ENCODE measurements at regions not wholly inside any gene's neighbourhood (a gene's known extent, or its start where the extent isn't known, plus 50 kb on each side); places are given as distances from the start of the nearest gene placed in this dataset.

- no peak for DNase-seq (ENCODE audit: low read depth)
Measured at GRCh38 chr4:20451986-20452385, 200.3 kb downstream of the SLIT2 start.

- no peak for DNase-seq (ENCODE audit: low read depth)
Measured at GRCh38 chr4:20454515-20454914, 202.8 kb downstream of the SLIT2 start.

DNA sequence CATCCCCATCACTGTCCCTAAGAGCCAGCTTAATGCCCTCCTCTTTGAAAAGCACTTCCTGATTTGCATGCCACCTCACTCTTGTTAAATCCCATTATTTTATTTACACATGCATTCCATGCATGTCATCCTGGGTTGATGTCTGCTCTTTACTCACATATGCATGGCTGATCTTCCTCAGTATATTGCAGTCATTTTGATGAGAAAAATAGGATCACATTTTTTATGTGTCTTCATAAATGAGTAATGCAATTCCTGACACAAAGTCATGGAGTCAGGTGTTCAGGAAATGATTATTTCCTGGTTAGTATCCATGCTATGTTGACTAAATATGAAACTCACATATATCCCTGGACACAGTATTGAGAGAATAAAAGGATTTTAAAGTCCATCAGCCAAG lies 204.7 kb downstream of the SLIT2 start:
- no peak for DNase-seq (ENCODE audit: low read depth)

GRCh38 chr4:20462426-20463175 lies 210.9 kb downstream of the SLIT2 start:
- no peak for DNase-seq (ENCODE audit: low read depth)

DNA sequence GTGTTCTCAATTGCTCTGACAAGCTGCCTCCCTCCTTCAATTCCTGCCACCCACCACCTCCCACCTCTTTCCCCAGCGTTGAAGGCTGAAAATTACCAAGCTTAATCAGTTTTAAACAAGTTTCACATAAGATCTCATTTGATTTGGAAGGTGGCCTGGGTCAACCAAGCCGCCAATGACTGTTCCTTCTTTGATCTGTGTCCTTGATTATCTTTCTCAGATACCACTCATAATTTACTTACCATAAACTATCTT lies 211.4 kb downstream of the SLIT2 start:
- DNase-seq (ENCODE audit: low read depth): no peak

DNA sequence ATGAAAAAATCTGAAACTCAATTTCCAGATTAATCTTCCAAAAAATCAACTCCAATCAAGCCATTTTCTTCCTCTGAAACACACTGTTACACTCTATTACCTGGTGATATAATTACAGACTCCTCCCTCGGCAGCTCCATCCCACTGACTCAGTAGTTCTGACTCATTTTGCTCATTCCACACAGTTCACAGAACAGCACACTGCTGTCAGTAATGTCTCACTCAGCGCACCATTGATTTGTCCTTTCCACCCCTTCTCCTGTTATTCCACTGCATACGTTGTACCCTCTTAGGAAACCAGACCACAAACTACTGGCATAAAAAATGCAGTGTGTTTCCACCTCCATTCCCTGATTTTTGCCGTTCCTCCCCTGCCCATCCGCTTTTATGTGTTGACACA lies 212.7 kb downstream of the SLIT2 start:
- DNase-seq (ENCODE audit: low read depth): no peak

- peak; percentile 16 for DNase-seq (ENCODE audit: low read depth)
Measured at GRCh38 chr4:20474119-20474518, 222.4 kb downstream of the SLIT2 start.

DNA sequence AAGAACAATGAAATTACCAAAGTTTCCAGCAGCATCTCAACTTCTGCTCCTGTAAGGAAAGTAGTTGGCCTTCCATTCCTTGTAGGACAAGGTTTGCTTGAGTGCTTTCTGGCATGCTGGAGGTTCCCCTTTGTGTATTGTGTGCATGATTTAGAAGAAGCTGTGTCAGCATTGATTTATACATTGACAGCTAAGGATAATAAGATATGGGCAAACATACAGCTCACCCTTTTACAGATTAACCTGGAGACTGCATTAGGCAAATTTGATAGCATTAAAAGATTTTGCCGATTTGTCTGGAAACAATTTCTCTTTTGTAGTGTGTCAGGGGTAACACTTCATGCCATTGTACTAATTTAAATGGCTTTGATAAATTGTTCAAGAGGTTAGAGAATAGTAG lies 221.8 kb upstream of the PACRGL start:
- DNase-seq (ENCODE audit: low read depth): no peak

DNA sequence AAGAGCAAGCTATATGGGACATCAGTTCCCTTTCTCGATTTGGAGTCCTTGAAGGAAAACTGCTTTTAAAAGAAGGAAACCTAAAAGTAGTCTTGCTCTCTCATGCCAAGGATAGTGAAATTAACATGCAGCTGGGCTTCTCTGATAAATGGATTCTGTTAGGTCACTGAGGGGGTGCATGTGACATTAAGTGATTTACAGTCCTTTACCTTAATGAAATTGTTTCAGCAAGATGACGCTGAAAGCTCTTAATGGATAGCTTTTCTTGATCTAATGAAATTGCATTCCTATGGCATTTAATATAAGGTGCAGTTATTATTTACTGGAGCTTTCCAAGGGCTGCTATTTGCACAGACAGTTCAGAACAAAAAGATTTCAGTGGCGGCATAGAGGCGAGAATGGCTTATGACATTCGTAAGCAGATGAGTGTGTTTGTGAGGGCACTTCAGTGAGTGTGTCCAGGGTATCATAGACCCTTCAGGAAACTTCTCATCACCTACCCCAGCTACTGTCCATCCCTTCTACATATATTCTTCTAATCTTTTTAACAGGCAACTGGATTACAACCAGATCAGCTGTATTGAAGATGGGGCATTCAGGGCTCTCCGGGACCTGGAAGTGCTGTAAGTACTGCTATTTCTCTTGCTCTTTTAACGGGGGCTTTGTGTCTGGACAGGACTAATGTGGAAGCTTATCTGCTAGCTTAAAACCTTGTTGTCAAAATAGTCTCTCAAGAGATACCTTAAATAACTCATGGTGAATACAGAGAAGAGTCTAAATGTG lies 219.9 kb upstream of the PACRGL start:
- DNase-seq (ENCODE audit: low read depth): no peak

GRCh38 chr4:20483416-20483815 lies 216.8 kb upstream of the PACRGL start:
- no peak for DNase-seq (ENCODE audit: low read depth)

DNA sequence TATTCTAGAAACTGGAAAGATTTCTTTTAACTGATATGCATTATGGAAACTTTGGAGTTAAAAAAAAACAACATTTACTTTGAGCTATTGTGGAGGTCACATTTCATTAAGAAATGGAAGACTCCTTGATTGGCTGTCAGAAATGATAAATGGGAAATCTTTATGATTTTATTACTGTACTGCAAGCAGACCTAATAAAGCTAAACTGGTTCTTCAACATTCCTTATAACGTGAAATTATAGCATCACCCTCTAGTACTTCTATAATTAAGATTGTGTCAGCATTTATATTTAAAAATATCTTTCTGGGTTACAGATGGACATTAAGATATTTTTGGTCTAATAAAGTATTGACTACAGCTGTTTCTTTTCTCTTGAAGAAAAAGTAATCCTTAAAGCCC lies 213.8 kb upstream of the PACRGL start:
- DNase-seq (ENCODE audit: low read depth): no peak

DNA sequence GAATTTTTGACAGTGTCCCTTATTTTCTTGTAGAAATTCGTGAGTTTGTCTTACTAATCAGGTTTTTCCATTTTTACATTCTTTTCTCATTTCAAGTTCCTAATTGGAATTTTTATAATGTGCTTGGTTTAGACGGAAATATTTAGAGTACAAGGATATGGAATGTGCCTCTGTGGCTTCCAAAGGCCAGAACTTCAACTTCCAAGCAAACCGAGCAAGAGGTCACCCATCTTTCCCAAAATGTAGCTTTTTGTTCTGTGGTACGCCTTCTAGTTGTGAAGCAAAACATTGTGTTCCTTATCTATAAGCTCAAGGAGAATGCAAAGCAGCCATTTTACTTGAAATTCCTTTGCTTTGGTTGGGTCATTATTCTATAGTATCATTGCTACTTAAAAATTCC lies 212.8 kb upstream of the PACRGL start:
- no peak for DNase-seq (ENCODE audit: low read depth)

DNA sequence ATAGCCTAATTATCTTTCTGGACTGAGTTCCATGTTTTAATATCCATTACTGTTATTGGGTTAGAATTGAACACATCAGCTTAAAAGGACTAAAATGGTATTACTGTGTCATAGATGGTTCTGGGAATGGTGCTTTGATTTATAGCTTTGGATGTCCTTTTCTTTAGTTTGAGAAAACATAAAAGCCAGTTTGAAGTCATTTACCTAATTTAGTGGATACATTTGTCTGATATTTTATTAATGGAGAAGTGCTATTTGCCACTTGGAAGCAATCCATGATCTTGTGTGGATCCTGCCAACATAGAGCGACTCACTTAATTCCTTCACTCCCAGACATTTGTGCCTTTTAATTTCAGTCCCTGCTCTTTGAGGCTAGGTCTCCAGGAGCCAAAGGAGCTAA lies 212.4 kb upstream of the PACRGL start:
- no peak for DNase-seq (ENCODE audit: low read depth)

GRCh38 chr4:20490734-20491133 lies 209.5 kb upstream of the PACRGL start:
- no peak for DNase-seq (ENCODE audit: low read depth)

DNA sequence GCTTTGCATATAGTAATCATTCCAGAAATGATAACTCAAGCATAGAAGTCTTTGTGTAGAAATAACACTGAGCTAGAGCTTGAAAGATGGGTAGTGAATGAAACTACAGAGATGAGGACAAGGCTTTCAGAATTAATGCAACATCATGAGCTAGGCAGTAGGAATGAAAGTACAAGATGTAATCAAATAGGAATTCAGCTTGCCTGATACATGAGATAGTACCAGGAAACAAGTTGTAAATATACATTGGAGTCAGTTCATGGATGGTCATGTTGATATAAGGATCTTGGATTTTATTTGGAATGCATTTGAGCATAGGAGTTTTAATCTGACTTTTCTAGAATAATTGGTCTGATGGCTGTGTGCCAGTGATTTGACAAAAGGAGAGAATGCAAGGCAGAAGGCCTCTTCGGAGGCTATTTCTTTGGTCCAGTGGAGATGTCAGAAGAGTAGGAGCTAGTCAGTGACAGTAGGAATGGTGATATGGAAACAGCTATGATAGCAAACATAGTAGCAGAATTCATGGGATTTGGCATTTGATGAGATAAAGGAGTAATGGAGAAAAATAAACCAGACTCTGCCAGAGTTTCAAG lies 206.4 kb upstream of the PACRGL start:
- no peak for DNase-seq (ENCODE audit: low read depth)

- no peak for DNase-seq (ENCODE audit: low read depth)
Measured at GRCh38 chr4:20496068-20496467, 204.2 kb upstream of the PACRGL start.

GRCh38 chr4:20504146-20504545 lies 196.1 kb upstream of the PACRGL start:
- DNase-seq (ENCODE audit: low read depth): no peak

DNA sequence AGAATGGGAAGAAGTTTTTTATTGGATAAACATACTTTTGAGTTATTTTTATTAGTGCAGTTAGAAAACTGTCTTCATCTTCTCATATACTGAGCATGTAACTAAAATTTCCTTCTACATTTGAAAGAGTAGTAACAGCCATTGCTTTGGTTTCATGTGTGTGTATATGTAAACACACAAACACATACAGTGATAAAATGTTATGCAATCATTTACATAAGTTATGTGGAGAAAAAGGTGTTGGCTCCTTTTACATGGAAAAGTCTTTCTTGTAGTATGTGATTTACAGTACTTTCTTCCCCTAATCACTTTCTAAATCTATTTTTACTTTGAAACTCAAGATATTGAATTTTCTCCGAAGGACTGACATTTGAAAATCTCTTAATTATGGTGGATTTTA lies 194.3 kb upstream of the PACRGL start:
- no peak for DNase-seq (ENCODE audit: low read depth)

- DNase-seq (ENCODE audit: low read depth): no peak
Measured at GRCh38 chr4:20506827-20507226, 193.4 kb upstream of the PACRGL start.

DNA sequence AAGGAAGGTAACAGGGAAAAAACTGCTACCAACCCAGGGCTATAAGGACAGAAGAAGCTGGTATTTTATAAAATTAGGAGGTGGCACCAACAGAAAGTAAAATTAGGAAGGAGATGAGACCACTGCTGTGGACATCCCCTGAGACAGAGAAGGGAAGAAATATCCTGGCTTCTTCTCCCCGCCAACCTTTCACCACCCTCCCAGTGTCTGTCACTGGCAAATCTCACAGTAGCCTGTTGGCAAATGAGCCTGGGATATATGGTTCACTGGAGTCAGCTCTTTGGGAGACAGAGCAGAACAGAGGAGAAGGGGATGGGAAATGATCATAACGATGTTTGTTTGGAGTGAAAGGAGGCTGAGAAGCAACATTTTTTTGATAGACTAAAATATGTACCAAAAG lies 190.9 kb upstream of the PACRGL start:
- no peak for DNase-seq (ENCODE audit: low read depth)

DNA sequence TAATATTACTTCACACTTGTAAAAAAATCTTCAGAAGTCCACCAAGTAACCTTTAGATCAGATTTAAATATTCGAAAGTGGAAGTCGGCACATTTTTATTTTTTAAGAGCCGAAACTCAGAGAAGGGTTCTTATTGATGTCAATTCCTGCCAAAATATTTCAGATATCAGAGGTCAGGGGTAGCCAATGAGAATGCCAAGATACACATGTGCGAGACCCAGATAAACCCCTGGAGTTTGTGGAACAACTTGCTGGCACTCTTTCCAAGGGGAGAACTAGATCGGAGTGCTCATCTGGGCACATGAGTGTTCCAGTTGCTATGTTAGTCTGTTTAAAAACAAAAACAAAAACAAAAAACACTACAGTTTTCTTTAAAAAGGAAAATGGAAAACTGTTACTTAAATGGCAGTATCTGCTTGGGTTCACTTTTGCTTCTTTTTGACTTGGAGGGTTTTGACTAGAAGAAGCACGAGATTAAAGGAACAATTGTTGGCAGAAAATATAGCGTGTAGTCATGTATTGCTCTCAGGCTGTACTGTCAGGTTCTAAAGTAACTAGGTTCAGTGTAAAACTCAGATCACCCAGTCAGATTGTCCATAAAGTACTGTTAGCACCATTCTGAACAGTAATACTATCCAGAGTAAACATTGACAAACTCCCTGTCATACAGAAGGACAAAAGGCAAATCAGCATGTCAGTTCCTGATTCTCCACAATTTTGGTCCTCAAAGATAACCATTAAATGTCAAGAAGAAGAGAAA lies 188.0 kb upstream of the PACRGL start:
- no peak for DNase-seq (ENCODE audit: low read depth)

GRCh38 chr4:20512985-20513384 lies 187.3 kb upstream of the PACRGL start:
- no peak for DNase-seq (ENCODE audit: low read depth)

DNA sequence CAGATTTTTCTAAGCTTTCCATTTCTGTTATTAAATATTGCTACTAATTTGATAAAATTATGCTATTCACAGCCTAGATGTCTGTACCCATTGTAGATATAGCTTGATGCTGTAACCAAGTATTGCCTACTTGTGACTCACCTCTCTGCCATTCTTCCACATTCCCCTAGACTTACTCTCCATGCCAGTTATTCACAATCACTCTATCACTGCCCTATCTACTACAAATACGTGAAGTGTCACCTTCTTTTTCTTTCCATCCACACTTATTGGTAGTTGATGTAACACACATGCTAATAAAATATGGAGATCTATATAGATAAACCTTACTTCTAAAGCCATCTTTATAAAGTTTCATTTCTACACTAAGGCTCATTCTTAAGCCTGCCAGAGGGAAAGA lies 179.4 kb upstream of the PACRGL start:
- no peak for DNase-seq (ENCODE audit: low read depth)

Data from forelimb muscle (tissue), 1 donor.